Activated T-cell treated with anti-CD3 and anti-CD28 coated beads for 24 hours (primary cell): ENCODE measurements at regions not wholly inside any gene's neighbourhood (a gene's known extent, or its start where the extent isn't known, plus 50 kb on each side); places are given as distances from the start of the nearest gene placed in this dataset.

Experiments
- DNase-seq: peaks from one replicate; pipeline ENCODE4 v3.0.0-alpha.2; 2020; ENCODE audit warnings: low read depth

GRCh38 chr11:64457416-64458010 lies 98.2 kb upstream of the SLC22A11 start:
- no peak for DNase-seq

DNA sequence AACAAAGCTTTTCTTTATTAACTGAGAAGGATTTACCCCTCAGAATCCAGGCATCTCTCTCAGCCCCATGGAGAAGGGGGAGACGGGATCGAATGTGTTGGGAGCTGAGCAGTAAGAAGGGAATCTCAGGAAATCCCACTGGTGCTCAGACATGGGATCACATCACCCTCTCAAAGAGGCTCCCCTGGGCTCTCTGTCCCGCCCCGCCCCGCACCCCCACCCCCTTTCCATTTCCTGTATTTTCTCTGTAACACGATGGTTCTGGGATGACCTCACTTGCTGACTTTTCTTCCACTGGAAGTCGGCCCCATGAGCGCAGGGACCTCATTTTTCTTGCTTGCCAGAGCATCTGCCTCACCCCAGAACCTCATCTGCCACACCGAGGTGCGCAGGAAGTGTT lies 96.7 kb upstream of the SLC22A11 start:
- DNase-seq = no peak

DNA sequence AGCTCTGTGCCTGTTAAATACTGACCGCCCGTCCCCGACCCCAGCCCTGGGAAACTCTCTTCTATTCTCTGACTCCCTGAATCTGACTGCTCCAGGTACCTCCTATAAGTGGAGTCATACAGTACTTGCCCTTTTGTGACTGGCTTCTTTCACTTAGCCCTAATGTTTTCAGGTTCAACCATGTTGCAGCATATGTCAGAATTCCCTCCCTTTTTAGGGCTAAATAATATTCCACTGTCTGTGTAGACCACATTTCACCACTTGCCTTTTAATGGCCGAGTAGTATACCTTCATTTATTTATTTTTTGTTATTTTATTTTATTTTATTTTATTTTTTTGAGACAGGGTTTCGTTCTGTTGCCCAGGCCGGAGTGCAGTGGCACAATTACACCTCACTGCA lies 96.1 kb upstream of the SLC22A11 start:
- no peak for DNase-seq

DNA sequence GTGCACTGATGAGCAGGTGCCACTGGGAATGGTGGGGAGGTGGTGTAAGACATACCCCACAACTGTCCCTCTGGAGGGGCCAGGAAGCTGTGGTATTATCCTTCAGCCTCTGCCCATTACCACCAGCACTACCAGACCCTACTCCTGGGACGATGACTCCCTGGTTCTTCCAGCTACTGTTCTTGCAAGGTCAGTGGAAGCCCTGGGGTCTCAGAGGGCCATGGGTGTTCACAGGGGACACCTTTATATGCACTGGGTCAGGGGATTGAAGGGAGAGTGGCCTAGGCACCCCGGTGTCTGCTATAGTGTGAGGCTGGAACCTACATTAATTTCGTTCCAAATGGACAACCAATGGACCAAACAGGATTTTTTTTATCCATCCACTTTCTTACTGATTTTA lies 94.7 kb upstream of the SLC22A11 start:
- DNase-seq = no peak

- DNase-seq = no peak
Measured at GRCh38 chr11:64466115-64466718, 89.5 kb upstream of the SLC22A11 start.

- DNase-seq = no peak
Measured at GRCh38 chr11:64469288-64469687, 86.5 kb upstream of the SLC22A11 start.

DNA sequence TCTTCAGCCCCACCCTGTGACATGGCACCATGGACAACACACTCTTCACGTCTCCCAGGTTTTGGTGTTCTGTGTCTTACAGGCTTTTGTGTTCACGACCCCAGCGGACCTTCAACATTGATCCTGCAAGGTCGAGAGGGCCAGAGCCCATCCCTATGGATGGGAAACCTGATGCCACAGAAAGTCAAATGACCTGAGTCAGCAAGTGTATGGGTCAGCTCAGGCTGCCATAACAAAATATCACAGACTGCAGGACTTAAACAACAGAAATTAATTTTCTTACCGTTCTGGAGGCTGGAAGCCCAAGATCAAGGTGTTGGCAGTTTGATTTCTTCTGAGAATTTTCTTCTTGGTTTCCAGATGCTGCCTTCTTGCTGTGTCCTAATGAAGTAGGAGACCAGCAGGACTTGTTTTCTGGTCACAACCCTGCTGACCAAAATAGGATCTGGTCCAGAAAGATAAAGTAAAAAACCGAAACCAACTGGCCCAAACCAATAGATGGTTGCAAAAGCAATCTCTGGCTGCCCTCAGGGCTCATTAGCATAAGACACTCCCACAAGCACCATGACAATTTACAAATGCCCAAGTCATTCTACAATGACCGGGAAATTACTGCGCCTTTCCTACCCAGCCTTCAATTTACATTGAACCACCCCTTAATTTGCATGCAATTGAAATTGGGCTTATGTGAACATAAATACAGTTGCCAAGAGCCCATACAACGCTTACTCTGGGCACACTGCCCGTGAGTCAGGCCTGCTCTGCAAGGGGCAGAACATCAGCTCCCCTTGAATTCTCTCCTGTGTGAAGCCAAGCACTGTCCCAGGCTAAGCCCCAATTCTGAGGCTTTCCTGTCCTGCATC lies 82.9 kb upstream of the SLC22A11 start:
- DNase-seq = no peak

GRCh38 chr11:64474680-64475079 lies 81.1 kb upstream of the SLC22A11 start:
- DNase-seq = no peak

DNA sequence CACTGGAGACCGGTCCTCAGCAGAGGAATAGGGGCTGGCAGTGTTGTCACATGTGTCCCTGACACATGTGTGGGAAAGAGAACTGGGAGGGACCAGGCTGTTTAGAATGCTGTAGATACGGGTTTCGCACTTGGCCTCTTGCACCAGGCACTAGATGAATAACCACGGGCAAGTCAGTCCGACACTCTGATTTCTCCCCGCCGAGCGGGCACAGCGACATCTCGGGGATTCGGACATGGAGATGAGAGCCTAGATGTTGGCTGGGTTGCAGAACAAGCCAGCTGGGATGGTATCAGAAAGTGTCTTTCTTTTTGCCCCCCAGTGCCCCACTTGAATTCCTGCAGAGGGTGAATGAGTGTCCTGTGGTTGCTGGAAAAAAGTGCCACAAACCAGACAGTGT lies 80.6 kb upstream of the SLC22A11 start:
- DNase-seq = no peak

- DNase-seq = no peak
Measured at GRCh38 chr11:64476881-64477280, 78.9 kb upstream of the SLC22A11 start.

DNA sequence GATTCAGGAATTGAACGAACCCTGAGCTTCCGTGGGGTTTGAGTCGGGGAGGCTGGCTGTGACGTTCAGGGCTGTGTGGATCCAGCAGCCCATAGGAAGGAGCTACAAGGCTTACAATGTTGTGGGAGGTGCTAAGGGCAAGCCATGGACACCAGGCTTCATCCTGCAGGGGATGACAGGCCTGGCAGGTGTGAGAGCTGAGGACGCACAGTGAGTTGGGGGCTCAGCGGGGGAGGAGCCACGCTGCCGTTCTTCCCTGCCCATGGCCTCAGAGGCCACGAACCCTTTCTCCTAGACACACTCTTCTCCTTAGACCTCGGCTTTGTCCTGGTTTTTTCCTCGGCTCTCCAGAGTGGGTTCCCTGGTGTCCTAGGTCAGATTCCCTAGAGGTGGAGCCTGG lies 78.1 kb upstream of the SLC22A11 start:
- DNase-seq = no peak

DNA sequence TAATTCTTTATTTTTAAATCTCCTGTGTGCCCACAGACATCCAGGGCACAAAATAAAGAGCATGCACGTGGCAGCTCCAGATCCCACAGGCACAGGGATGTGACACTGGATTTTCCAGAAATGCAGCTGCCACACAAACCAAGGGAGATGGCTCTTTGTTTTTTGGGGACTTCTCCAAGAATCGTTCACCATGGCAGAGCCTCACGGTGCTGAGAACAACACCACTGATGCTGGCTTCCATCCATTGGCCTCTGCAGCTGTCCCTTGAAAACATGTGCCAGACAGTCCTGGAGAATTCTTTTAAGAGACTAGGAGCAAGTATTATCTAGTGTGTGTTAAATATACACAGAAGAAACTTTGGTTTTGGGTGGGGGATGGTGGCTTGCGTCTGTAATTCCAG lies 73.2 kb upstream of the SLC22A11 start:
- DNase-seq = no peak

DNA sequence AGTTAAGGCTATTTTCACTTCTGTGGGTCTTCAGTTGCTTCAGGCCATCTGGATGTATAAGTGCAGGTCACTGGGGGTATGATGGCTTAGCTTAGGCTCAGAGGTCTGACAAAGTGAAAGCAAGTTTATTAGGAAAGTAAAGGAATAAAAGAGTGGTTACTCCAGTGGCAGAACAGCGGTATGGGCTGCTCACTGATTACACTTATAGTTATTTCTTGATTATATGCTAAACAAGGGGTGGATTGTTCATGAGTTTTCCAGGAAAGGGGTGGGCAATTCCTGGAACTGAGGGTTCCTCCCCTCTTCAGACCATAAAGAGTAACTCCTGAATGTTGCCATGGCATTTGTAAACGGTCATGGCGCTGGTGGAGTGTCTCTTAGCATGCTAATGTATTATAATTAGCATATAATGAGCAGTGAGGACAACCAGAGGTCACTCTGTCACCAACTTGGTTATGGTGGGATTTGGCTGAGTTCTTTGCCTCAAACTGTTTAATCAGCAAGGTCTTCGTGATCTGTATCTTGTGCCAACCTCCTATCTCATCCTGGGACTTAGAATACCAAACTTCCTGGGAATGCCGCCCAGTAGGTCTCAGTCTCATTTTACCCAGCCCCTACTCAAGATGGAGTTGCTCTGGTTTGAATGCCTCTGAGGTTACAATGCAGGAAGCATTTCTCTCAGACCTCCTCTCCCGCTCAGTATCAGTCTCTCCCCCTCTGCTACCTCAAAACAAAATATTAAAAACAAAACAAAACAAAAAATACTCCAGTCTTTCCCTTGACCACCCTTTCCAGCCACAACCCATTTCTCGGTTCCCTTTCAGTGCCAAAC lies 71.3 kb upstream of the SLC22A11 start:
- no peak for DNase-seq

DNA sequence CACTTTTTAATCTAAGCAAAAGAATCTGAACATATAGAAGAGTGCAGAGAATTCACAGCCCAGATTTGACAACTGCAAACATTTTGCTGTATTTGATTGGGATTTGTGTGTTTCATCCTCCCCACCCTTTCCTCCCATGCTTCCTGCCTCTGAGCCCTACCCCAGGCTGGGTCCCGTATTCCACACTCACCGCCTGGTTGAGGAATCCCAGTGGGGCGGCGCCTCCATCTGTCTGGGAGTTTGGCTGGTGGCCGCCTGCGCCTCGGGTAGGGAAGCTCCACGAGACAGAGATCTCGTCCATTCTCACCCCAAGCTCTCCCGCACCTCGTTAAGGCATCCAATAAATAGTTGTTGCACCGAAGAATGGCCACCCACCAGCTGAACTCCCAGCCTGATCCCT lies 70.7 kb upstream of the SLC22A11 start:
- DNase-seq = no peak

GRCh38 chr11:64489831-64490441 lies 65.8 kb upstream of the SLC22A11 start:
- DNase-seq = peak; percentile 18

- DNase-seq = no peak
Measured at GRCh38 chr11:64490562-64491216, 65.1 kb upstream of the SLC22A11 start.

- DNase-seq = no peak
Measured at GRCh38 chr11:64492561-64492960, 63.2 kb upstream of the SLC22A11 start.

GRCh38 chr11:64498136-64498535 lies 57.6 kb upstream of the SLC22A11 start:
- no peak for DNase-seq

DNA sequence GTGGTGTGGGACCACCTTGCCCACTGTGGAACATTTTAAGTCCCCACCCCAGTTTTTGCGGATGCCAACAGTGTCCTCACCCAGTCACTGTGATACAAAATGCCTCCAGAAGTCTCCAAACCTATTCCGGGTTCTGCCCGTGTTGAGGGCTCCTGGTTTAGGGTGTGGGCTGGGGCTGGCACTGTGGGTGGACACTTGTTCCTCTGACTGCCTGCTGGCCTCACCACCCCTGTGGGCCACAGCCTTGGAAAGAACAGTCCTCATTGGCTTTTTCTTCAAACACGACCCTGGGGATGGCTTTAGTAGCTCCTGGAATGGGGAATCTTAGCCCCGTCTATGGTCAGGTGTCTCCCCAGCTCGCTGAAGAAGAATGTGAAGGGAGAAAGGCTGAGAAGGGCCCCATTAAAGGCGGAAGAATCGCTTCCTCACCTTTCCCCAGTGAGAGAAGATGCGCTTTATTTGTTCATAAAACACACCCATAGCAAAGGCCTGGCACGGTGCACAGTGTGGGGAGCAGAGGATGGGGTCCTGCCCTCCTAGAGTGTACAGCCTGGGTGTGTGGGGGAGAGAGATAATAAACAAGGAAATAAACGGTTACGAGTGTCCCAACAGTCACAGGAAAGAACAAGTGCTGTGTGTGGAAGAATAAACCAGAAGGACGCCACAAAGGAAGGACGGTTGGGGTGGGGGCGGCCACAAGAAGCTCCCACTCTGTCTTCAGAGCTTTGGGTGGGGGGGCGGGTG lies 56.3 kb upstream of the SLC22A11 start:
- no peak for DNase-seq

- no peak for DNase-seq
Measured at GRCh38 chr11:64500176-64501013, 55.3 kb upstream of the SLC22A11 start.
